Endodermal cell (in vitro differentiated cells): ENCODE measurements at regions not wholly inside any gene's neighbourhood (a gene's known extent, or its start where the extent isn't known, plus 50 kb on each side); places are given as distances from the start of the nearest gene placed in this dataset.

Experiments used
- DNase-seq: peaks from one replicate; pipeline ENCODE4 v3.0.0-alpha.2; 2017
- H3K27ac ChIP-seq: 2 replicates; pipeline ENCODE4 v1.5.1; 2013; ENCODE audit warnings: mild to moderate bottlenecking, low read depth, low read length, moderate library complexity
- H3K27me3 ChIP-seq: 2 replicates; pipeline ENCODE4 v1.6.1; 2013; ENCODE audit warnings: mild to moderate bottlenecking, low read length, moderate library complexity; ENCODE audit not compliant: insufficient read depth, control insufficient read depth, poor library complexity, severe bottlenecking
- H3K36me3 ChIP-seq: 2 replicates; pipeline ENCODE4 v1.7.0; 2013; ENCODE audit warnings: mild to moderate bottlenecking, low read length, moderate library complexity; ENCODE audit not compliant: control insufficient read depth, insufficient read depth
- H3K4me1 ChIP-seq: one replicate; pipeline ENCODE4 v1.7.0; 2013; ENCODE audit warnings: low read length; ENCODE audit not compliant: control insufficient read depth, insufficient read depth
- H3K4me3 ChIP-seq: 2 replicates; pipeline ENCODE4 v1.5.1; 2013; ENCODE audit warnings: mild to moderate bottlenecking, low read length, moderate library complexity
- H3K9ac ChIP-seq: 2 replicates; pipeline ENCODE4 v1.6.1; 2013; ENCODE audit warnings: mild to moderate bottlenecking, low read length, moderate library complexity; ENCODE audit not compliant: poor library complexity, severe bottlenecking; ENCODE audit errors: extremely low read depth
- H3K9me3 ChIP-seq: 2 replicates; pipeline ENCODE4 v1.6.1; 2013; ENCODE audit warnings: mild to moderate bottlenecking, low read length, moderate library complexity; ENCODE audit not compliant: control insufficient read depth
- H3K27ac Mint-ChIP-seq: 2 replicates; pipeline ENCODE4 v1.8.0; 2020; ENCODE audit warnings: mixed read lengths
- H3K27me3 Mint-ChIP-seq: 2 replicates; pipeline ENCODE4 v1.8.0; 2021; ENCODE audit warnings: mild to moderate bottlenecking, mixed read lengths; ENCODE audit not compliant: insufficient read depth
- H3K36me3 Mint-ChIP-seq: 2 replicates; pipeline ENCODE4 v1.8.0; 2020; ENCODE audit warnings: low read depth, mixed read lengths
- H3K4me1 Mint-ChIP-seq: 2 replicates; pipeline ENCODE4 v1.8.0; 2020; ENCODE audit warnings: mixed read lengths
- H3K4me3 Mint-ChIP-seq: 2 replicates; pipeline ENCODE4 v1.8.0; 2020; ENCODE audit warnings: mild to moderate bottlenecking, moderate library complexity, mixed read lengths
- H3K9me3 Mint-ChIP-seq: 2 replicates; pipeline ENCODE4 v1.8.0; 2020; ENCODE audit warnings: mild to moderate bottlenecking, mixed read lengths
- CTCF ChIP-seq: fragments of 200-600 bp; sonication (generic); conservative IDR thresholded peaks from 2 replicates; pipeline ENCODE4 v1.5.0; 2021; ENCODE audit warnings: antibody characterized with exemption, mild to moderate bottlenecking
- WGBS, 2 experiments: methylation state at CpG; one replicate each; pipeline versions ENCODE4 v1.1.5 to v1.1.7; 2013; ENCODE audit warnings: missing lambda C conversion rate in 2 of 2, mixed read lengths in 1 of 2; ENCODE audit not compliant: insufficient coverage in 1 of 2, insufficient read length in 1 of 2; 5-methylcytosine and 5-hydroxymethylcytosine counted together

- H3K27me3 Mint-ChIP-seq = no peaks in the 10 kb centered on the region
- no peak overlapping the region for H3K4me3 ChIP-seq
- H3K4me3 Mint-ChIP-seq = no peak overlapping the region
- 100% methylated on average over 1 of the region's 1 CpG; no CpG with 5 or more reads in 1 of the 2 experiments for WGBS, 2 experiments
- no peak overlapping the region for H3K27ac Mint-ChIP-seq
- H3K36me3 Mint-ChIP-seq = no peaks in the 10 kb centered on the region
- H3K9ac ChIP-seq = no peak overlapping the region
- DNase-seq = no peak
- no peaks in the 10 kb centered on the region for H3K36me3 ChIP-seq
- H3K9me3 Mint-ChIP-seq = no peaks in the 10 kb centered on the region
- no peaks in the 10 kb centered on the region for H3K4me1 Mint-ChIP-seq
- no peak overlapping the region for H3K27ac ChIP-seq
- H3K27me3 ChIP-seq = no peaks in the 10 kb centered on the region
- no peaks in the 10 kb centered on the region for H3K9me3 ChIP-seq
- no peaks in the 10 kb centered on the region for H3K4me1 ChIP-seq
- TF ChIP-seq CTCF = no peak
Measured at GRCh38 chr3:167012691-167013090, 367.4 kb downstream of the ZBBX start.

GRCh38 chr3:167008791-167009190, 371.3 kb downstream of the ZBBX start:
- Histone ChIP-seq H3K4me3 (no peak overlapping the region), H3K36me3 (no peaks in the 10 kb centered on the region), H3K4me1 (no peaks in the 10 kb centered on the region), H3K9ac (no peak overlapping the region), H3K27ac (no peak overlapping the region), H3K27me3 (no peaks in the 10 kb centered on the region), H3K9me3 (no peaks in the 10 kb centered on the region)
- no peak overlapping the region for H3K27ac Mint-ChIP-seq
- no peaks in the 10 kb centered on the region for H3K27me3 Mint-ChIP-seq
- H3K4me3 Mint-ChIP-seq = no peak overlapping the region
- no peaks in the 10 kb centered on the region for H3K9me3 Mint-ChIP-seq
- no peaks in the 10 kb centered on the region for H3K36me3 Mint-ChIP-seq
- no peak for DNase-seq
- TF ChIP-seq CTCF = no peak
- no peaks in the 10 kb centered on the region for H3K4me1 Mint-ChIP-seq

- H3K4me1 ChIP-seq = no peaks in the 10 kb centered on the region
- no peak overlapping the region for H3K9ac ChIP-seq
- no peak overlapping the region for H3K27ac Mint-ChIP-seq
- no peak overlapping the region for H3K4me3 ChIP-seq
- DNase-seq = no peak
- 94% methylated on average over 4 of the region's 4 CpGs; no CpG with 5 or more reads in 1 of the 2 experiments for WGBS, 2 experiments
- no peaks in the 10 kb centered on the region for H3K36me3 ChIP-seq
- no peak overlapping the region for H3K4me3 Mint-ChIP-seq
- no peaks in the 10 kb centered on the region for H3K27me3 Mint-ChIP-seq
- H3K4me1 Mint-ChIP-seq = no peaks in the 10 kb centered on the region
- no peaks in the 10 kb centered on the region for H3K36me3 Mint-ChIP-seq
- no peaks in the 10 kb centered on the region for H3K27me3 ChIP-seq
- no peak for TF ChIP-seq CTCF
- no peaks in the 10 kb centered on the region for H3K9me3 ChIP-seq
- H3K9me3 Mint-ChIP-seq = peaks cover 19% of the 10 kb centered on the region
- no peak overlapping the region for H3K27ac ChIP-seq
Measured at GRCh38 chr3:167001374-167001773, 378.7 kb downstream of the ZBBX start.
